ENCODE measurements at regions not wholly inside any gene's neighbourhood (a gene's known extent, or its start where the extent isn't known, plus 50 kb on each side); places are given as distances from the start of the nearest gene placed in this dataset.

- no peak for TF ChIP-seq CTCF (conservative IDR thresholded peaks at IDR 0.05 in 1 of 2, IDR thresholded peaks at IDR 0.05 in 1 of 2; ENCODE audit: low read depth in 1 of 2, low read length in 2 of 2)
- TF ChIP-seq EZH2 (IDR thresholded peaks at IDR 0.05; ENCODE audit: low read length, missing control alignments), result no peak
These were observed 110.2 kb downstream of the TMEM26 start for GRCh38 chr10:61342858-61343572.

Data from fibroblast of lung (primary cell).